SJSA1 (cell line): ENCODE measurements at regions not wholly inside any gene's neighbourhood (a gene's known extent, or its start where the extent isn't known, plus 50 kb on each side); places are given as distances from the start of the nearest gene placed in this dataset.
"Not testable (repeated sequence)": the region's sequence is repeated elsewhere in the genome, so short reads cannot be mapped to it uniquely, and the experiment has no call there.

ENCODE experiments used
- DNase-seq, 2 experiments: peaks; one replicate each; pipeline ENCODE4 v3.0.0-alpha.2; 2015 to 2020; ENCODE audit warnings: low spot score in 2 of 2, low read depth in 1 of 2
- H3K27ac ChIP-seq: fragments of 250-450 bp; sonication (Bioruptor Pico); 2 replicates; pipeline ENCODE4 v1.5.1; 2020; ENCODE audit warnings: mild to moderate bottlenecking, moderate library complexity
- H3K27me3 ChIP-seq: fragments of 250-450 bp; sonication (Bioruptor Pico); replicated peaks from 2 replicates; pipeline ENCODE4 v1.5.1; 2020; ENCODE audit warnings: mild to moderate bottlenecking, moderate library complexity
- H3K36me3 ChIP-seq: fragments of 250-450 bp; sonication (Bioruptor Pico); 2 replicates; pipeline ENCODE4 v1.5.1; 2020; ENCODE audit warnings: mild to moderate bottlenecking
- H3K4me1 ChIP-seq: fragments of 250-450 bp; sonication (Bioruptor Pico); replicated peaks from 2 replicates; pipeline ENCODE4 v1.6.1; 2021; ENCODE audit warnings: mild to moderate bottlenecking
- H3K4me3 ChIP-seq: fragments of 250-450 bp; sonication (Bioruptor Pico); 2 replicates; pipeline ENCODE4 v1.5.1; 2020; ENCODE audit warnings: mild to moderate bottlenecking
- H3K9me3 ChIP-seq: fragments of 250-450 bp; sonication (Bioruptor Pico); replicated peaks from 2 replicates; pipeline ENCODE4 v1.5.1; 2020; ENCODE audit warnings: mild to moderate bottlenecking

- Histone ChIP-seq H3K4me3 (no peak overlapping the region), H3K9me3 (no peaks in the 10 kb centered on the region), H3K4me1 (no peaks in the 10 kb centered on the region), H3K27me3 (no peaks in the 10 kb centered on the region), H3K27ac (no peak overlapping the region), H3K36me3 (no peaks in the 10 kb centered on the region)
- DNase-seq = no peak
Observed at GRCh38 chr16:5775916-5776315, 678.3 kb upstream of the EEF2KMT start.

GRCh38 chr16:5770118-5770517 is 672.5 kb upstream of the EEF2KMT start:
- Histone ChIP-seq H3K36me3 (no peaks in the 10 kb centered on the region), H3K27ac (no peak overlapping the region), H3K4me3 (no peak overlapping the region), H3K27me3 (no peaks in the 10 kb centered on the region), H3K9me3 (no peaks in the 10 kb centered on the region), H3K4me1 (no peaks in the 10 kb centered on the region)
- DNase-seq = no peak

DNA sequence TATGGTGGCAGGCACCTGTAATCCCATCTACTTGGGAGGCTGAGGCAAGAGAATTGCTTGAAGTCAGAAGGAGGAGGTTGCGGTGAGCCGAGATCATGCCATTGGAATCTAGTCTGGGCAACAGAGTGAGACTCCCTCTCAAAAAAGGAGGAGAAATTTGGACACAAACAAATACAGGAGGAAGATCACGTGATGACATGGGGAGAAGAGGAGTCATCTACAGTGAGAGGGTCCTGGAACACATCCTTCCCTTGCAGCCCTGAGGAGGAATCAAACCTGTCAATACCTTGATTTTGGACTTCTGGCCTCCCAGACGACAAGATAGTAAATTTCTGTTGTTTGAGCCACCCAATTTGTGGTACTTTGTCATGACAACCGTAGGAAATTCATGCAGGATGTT is 671.9 kb upstream of the EEF2KMT start:
- Histone ChIP-seq H3K4me1 (no peaks in the 10 kb centered on the region), H3K27ac (no peak overlapping the region), H3K27me3 (no peaks in the 10 kb centered on the region), H3K4me3 (no peak overlapping the region), H3K36me3 (no peaks in the 10 kb centered on the region), H3K9me3 (no peaks in the 10 kb centered on the region)
- DNase-seq = no peak

GRCh38 chr16:5768445-5768844 is 670.9 kb upstream of the EEF2KMT start:
- H3K4me3 ChIP-seq = no peak overlapping the region
- H3K27ac ChIP-seq = no peak overlapping the region
- DNase-seq = no peak
- H3K9me3 ChIP-seq = no peaks in the 10 kb centered on the region
- H3K36me3 ChIP-seq = no peaks in the 10 kb centered on the region
- H3K4me1 ChIP-seq = no peaks in the 10 kb centered on the region
- no peaks in the 10 kb centered on the region for H3K27me3 ChIP-seq

GRCh38 chr16:5763176-5763575 is 665.6 kb upstream of the EEF2KMT start:
- no peaks in the 10 kb centered on the region for H3K4me1 ChIP-seq
- H3K4me3 ChIP-seq = no peak overlapping the region
- no peaks in the 10 kb centered on the region for H3K27me3 ChIP-seq
- H3K9me3 ChIP-seq = no peaks in the 10 kb centered on the region
- DNase-seq = no peak
- H3K27ac ChIP-seq = no peak overlapping the region
- H3K36me3 ChIP-seq = no peaks in the 10 kb centered on the region

- Histone ChIP-seq H3K27me3 (no peaks in the 10 kb centered on the region), H3K36me3 (no peaks in the 10 kb centered on the region), H3K4me3 (no peak overlapping the region), H3K4me1 (no peaks in the 10 kb centered on the region), H3K27ac (no peak overlapping the region), H3K9me3 (no peaks in the 10 kb centered on the region)
- no peak for DNase-seq
Observed at GRCh38 chr16:5762362-5762761, 664.8 kb upstream of the EEF2KMT start.

GRCh38 chr16:5761592-5761991 is 664.0 kb upstream of the EEF2KMT start:
- H3K36me3 ChIP-seq = no peaks in the 10 kb centered on the region
- no peaks in the 10 kb centered on the region for H3K27me3 ChIP-seq
- H3K9me3 ChIP-seq = no peaks in the 10 kb centered on the region
- DNase-seq = no peak
- no peak overlapping the region for H3K27ac ChIP-seq
- H3K4me3 ChIP-seq = no peak overlapping the region
- H3K4me1 ChIP-seq = no peaks in the 10 kb centered on the region

DNA sequence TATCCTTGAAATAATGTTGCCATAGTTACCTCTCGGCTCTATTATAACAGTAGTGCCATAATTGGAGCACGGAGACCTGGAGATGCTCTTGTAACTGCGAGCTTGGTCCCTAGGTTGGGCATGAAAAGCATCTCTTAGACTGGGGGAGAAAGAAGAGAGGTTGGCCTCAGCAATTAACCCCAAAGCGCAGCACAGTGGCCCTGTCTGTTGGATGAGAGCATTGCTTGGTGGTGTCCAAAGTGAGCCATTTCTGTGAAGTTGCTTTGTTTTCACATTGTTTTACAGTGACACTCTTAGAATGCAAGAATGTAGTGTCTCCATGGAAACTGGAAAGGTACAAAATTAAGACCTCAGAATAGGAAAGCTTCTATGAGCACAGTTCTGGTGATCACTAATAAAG is 660.7 kb upstream of the EEF2KMT start:
- no peaks in the 10 kb centered on the region for H3K36me3 ChIP-seq
- no peaks in the 10 kb centered on the region for H3K4me1 ChIP-seq
- H3K27me3 ChIP-seq = no peaks in the 10 kb centered on the region
- no peak for DNase-seq
- H3K27ac ChIP-seq = no peak overlapping the region
- no peak overlapping the region for H3K4me3 ChIP-seq
- no peaks in the 10 kb centered on the region for H3K9me3 ChIP-seq

GRCh38 chr16:5756969-5757368 is 659.4 kb upstream of the EEF2KMT start:
- H3K27ac ChIP-seq = no peak overlapping the region
- H3K36me3 ChIP-seq = no peaks in the 10 kb centered on the region
- no peaks in the 10 kb centered on the region for H3K4me1 ChIP-seq
- no peak overlapping the region for H3K4me3 ChIP-seq
- no peak for DNase-seq
- no peaks in the 10 kb centered on the region for H3K27me3 ChIP-seq
- H3K9me3 ChIP-seq = no peaks in the 10 kb centered on the region

DNA sequence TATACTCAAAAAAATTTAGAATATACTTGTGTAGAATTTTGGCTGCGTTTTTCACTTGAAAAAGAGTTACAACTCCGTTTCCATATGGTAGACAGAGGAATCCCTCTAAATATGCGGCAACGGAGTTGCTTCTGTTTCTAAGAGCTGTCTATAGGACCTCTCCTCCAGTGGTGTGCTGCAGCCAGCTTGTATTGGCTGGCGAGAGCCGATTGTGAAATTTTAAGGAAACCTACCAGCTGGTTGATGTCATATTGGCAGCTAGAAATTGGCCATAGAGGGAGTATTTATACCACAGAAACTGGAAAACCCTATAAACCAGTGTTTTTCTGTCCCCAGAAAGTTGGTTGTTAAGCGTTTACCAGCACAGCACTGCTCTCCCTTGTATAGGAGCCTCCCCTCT is 655.8 kb upstream of the EEF2KMT start:
- no peaks in the 10 kb centered on the region for H3K27me3 ChIP-seq
- H3K27ac ChIP-seq = no peak overlapping the region
- no peak overlapping the region for H3K4me3 ChIP-seq
- H3K9me3 ChIP-seq = no peaks in the 10 kb centered on the region
- DNase-seq = no peak
- no peaks in the 10 kb centered on the region for H3K36me3 ChIP-seq
- no peaks in the 10 kb centered on the region for H3K4me1 ChIP-seq

GRCh38 chr16:5751216-5751615 is 653.6 kb upstream of the EEF2KMT start:
- Histone ChIP-seq H3K9me3 (no peaks in the 10 kb centered on the region), H3K4me1 (no peaks in the 10 kb centered on the region), H3K4me3 (no peak overlapping the region), H3K27me3 (no peaks in the 10 kb centered on the region), H3K27ac (no peak overlapping the region), H3K36me3 (no peaks in the 10 kb centered on the region)
- DNase-seq = no peak

DNA sequence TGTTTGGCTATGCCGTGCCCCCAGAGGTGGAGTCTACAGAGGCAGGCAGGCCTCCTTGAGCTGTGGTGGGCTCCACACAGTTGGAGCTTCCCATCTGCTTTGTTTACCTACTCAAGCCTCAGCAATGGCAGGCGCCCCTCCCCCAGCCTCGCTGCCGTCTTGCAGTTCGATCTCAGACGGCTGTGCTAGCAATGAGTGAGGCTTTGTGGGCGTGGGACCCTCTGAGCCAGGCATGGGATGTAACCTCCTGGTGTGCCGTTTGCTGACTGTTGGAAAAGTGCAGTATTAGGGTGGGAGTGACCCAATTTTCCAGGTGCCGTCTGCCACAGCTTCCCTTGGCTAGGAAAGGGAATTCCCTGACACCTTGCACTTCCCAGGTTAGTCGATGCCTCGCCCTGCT is 652.8 kb upstream of the EEF2KMT start:
- not testable (repeated sequence) for DNase-seq, H3K9me3 ChIP-seq

DNA sequence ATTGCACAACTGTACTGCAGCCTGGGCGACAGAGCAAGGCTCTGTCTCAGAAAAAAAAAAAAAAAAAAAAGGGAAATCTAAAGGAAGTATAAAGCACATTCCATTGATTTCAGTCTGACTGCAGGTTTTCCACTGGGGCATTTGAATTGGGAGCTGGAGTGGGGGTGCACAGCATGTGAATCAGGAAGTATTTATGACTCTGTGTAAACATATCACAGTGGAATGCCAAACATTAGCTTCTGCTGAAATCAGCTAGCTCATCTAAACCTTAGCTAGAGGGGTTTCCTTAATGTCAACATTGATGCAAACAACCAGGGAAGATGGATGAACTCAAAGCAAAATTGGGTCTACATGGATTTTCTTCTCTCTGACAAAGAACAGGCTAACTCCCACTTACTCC is 641.0 kb upstream of the EEF2KMT start:
- Histone ChIP-seq H3K36me3 (no peaks in the 10 kb centered on the region), H3K4me1 (no peaks in the 10 kb centered on the region), H3K27me3 (no peaks in the 10 kb centered on the region), H3K27ac (no peak overlapping the region), H3K4me3 (no peak overlapping the region), H3K9me3 (no peaks in the 10 kb centered on the region)
- no peak for DNase-seq

More for the DNA sequence above, 652.8 kb upstream of the EEF2KMT start:
- H3K36me3 ChIP-seq, H3K27me3 ChIP-seq, H3K4me3 ChIP-seq, H3K27ac ChIP-seq, H3K4me1 ChIP-seq: not testable (repeated sequence)

DNA sequence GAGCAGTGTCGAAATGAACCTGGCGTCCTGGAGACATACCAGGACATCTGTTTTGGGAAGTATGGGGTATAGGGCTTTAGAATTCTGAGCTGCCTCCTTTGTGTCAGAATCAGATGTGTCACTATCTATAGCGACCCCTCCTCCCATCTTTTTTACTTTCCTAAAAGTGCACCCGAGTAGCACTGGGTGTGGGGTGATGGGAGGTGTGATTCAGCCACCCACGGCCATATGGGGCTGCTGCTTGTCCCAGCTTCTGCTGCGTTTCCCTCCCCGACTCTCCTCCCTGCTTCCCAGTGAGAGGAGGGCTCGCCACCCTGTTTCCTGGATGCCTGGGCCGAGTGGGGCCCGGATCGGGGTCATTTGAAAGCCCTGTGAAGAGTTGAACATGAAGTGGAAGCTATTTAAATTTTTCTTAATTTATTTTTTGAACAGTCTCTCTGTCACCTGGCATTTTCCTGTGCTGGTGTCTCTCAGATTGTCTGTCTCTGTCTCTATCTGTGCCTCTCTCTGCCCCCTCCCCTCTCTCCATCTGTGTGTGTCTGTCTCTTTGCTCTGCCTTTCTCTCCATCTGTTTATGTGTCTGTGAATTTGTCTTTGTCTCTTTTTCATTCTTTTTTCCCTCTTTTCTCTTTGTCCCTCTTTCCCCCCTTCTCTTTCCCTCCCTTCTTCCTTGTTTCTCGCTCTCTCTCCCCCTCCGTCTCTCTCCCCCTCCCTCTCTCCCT is 638.8 kb upstream of the EEF2KMT start:
- H3K9me3 ChIP-seq = no peaks in the 10 kb centered on the region
- H3K4me3 ChIP-seq = no peak overlapping the region
- H3K36me3 ChIP-seq = no peaks in the 10 kb centered on the region
- H3K27ac ChIP-seq = no peak overlapping the region
- H3K27me3 ChIP-seq = no peaks in the 10 kb centered on the region
- DNase-seq = no peak
- no peaks in the 10 kb centered on the region for H3K4me1 ChIP-seq

GRCh38 chr16:5735444-5735843 is 637.8 kb upstream of the EEF2KMT start:
- Histone ChIP-seq H3K4me1 (no peaks in the 10 kb centered on the region), H3K36me3 (no peaks in the 10 kb centered on the region)

More at GRCh38 chr16:5735444-5735843, 637.8 kb upstream of the EEF2KMT start:
- H3K27me3 ChIP-seq = no peaks in the 10 kb centered on the region
- no peak for DNase-seq
- H3K4me3 ChIP-seq = no peak overlapping the region
- H3K9me3 ChIP-seq = peaks cover 7% of the 10 kb centered on the region
- H3K27ac ChIP-seq = no peak overlapping the region
